ENCODE measurements at regions not wholly inside any gene's neighbourhood (a gene's known extent, or its start where the extent isn't known, plus 50 kb on each side); places are given as distances from the start of the nearest gene placed in this dataset.
"Not testable (repeated sequence)": the region's sequence is repeated elsewhere in the genome, so short reads cannot be mapped to it uniquely, and the experiment has no call there.

- H3K36me3 ChIP-seq (replicated peaks in 1 of 2; ENCODE audit: control insufficient read depth in 1 of 2, insufficient read depth in 2 of 2, low read length in 2 of 2); H2AFZ ChIP-seq (ENCODE audit: low read length); H3K4me1 ChIP-seq (ENCODE audit: insufficient read depth, low read length); H3K9me3 ChIP-seq (ENCODE audit: low read length); H3K9ac ChIP-seq (ENCODE audit: insufficient read depth, low read depth, low read length); intact Hi-C loops (cut with micrococcal nuclease; ENCODE audit: unreplicated experiment); H3K4me2 ChIP-seq (ENCODE audit: low read depth, low read length); POLR2A ChIA-PET; CTCF ChIA-PET (ENCODE audit: low intra/inter-chr PET ratio, low total read pairs); H3K27ac ChIP-seq (ENCODE audit: extremely low read length, insufficient read depth, low read length); H3K4me3 ChIP-seq (replicated peaks in 1 of 3; ENCODE audit: insufficient read depth in 1 of 3, low read depth in 2 of 3, low read length in 3 of 3); FAIRE-seq; in situ Hi-C loops (cut with HindIII; ENCODE audit: extremely low pct_ligation_motif_present, low pct_unique_long_range_greater_than_20kb); H3K79me2 ChIP-seq (ENCODE audit: insufficient read depth, low read length); H4K20me1 ChIP-seq (ENCODE audit: insufficient read depth, low read length); H3K27me3 ChIP-seq (ENCODE audit: control insufficient read depth in 1 of 2, insufficient read depth in 2 of 2, low read length in 2 of 2); BruUV-seq (replicated peaks): not testable (repeated sequence)
- peak; percentile 73 for ATAC-seq
- WGBS (ENCODE audit: low lambda C conversion rate) = 72% methylated on average over 8 of the region's 10 CpGs
- DNase-seq (ENCODE audit: low spot score) = peak; percentile 6
These were observed 153.9 kb upstream of the PLGLB2 start for GRCh38 chr2:87593784-87594610.

DNA sequence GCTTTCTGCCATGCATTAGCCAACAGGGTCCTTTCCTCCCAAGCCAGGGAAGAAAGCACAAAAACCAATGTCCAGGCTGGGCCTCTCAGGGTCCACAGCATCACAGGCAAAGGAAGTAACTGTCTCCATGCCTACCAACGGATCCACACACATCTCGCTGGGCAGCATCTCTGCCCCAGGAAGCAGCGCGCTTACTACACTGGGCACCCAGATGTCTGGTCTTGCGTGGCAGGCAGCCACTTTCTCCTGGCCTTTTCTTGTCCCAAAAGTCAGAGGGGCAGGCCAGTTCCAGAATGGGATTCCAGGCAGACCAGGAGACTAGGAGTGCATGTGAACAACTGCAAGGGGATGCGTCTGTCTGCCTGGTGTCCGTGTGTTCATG, 153.3 kb upstream of the PLGLB2 start:
- H4K20me1 ChIP-seq (ENCODE audit: insufficient read depth, low read length); H3K4me3 ChIP-seq (replicated peaks in 1 of 3; ENCODE audit: insufficient read depth in 1 of 3, low read depth in 2 of 3, low read length in 3 of 3); intact Hi-C loops (cut with micrococcal nuclease; ENCODE audit: unreplicated experiment); FAIRE-seq; H3K9me3 ChIP-seq (ENCODE audit: low read length); H2AFZ ChIP-seq (ENCODE audit: low read length); H3K36me3 ChIP-seq (replicated peaks in 1 of 2; ENCODE audit: control insufficient read depth in 1 of 2, insufficient read depth in 2 of 2, low read length in 2 of 2); H3K4me1 ChIP-seq (ENCODE audit: insufficient read depth, low read length); H3K4me2 ChIP-seq (ENCODE audit: low read depth, low read length); H3K27me3 ChIP-seq (ENCODE audit: control insufficient read depth in 1 of 2, insufficient read depth in 2 of 2, low read length in 2 of 2); H3K79me2 ChIP-seq (ENCODE audit: insufficient read depth, low read length); DNase-seq (ENCODE audit: low spot score); H3K9ac ChIP-seq (ENCODE audit: insufficient read depth, low read depth, low read length); ATAC-seq; H3K27ac ChIP-seq (ENCODE audit: extremely low read length, insufficient read depth, low read length); in situ Hi-C loops (cut with HindIII; ENCODE audit: extremely low pct_ligation_motif_present, low pct_unique_long_range_greater_than_20kb); BruUV-seq (replicated peaks); CTCF ChIA-PET (ENCODE audit: low intra/inter-chr PET ratio, low total read pairs); POLR2A ChIA-PET: not testable (repeated sequence)
- WGBS (ENCODE audit: low lambda C conversion rate) = 90% methylated on average over 7 of the region's 7 CpGs

DNA sequence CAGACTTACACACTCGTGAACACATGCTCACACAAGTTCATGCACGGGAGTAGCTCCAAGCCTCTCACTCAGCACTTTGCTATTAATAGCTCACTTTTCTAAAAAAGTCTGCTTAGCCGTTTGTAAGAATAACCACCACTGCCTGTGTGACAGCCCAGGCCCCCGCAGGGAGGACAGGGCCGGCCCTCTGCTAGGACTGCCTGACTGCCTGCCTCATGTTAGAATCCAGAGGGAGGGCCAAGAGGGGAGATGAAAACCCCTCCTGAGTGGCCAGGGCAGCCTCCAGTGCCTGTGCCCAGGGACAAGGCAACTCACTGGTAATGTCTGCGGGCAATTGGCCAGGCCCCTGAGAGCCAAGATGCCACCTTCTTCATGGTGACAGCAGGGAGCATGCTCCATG, 152.9 kb upstream of the PLGLB2 start:
- ATAC-seq; intact Hi-C loops (cut with micrococcal nuclease; ENCODE audit: unreplicated experiment): not testable (repeated sequence)
- 92% methylated on average over 5 of the region's 6 CpGs for WGBS (ENCODE audit: low lambda C conversion rate)

DNA sequence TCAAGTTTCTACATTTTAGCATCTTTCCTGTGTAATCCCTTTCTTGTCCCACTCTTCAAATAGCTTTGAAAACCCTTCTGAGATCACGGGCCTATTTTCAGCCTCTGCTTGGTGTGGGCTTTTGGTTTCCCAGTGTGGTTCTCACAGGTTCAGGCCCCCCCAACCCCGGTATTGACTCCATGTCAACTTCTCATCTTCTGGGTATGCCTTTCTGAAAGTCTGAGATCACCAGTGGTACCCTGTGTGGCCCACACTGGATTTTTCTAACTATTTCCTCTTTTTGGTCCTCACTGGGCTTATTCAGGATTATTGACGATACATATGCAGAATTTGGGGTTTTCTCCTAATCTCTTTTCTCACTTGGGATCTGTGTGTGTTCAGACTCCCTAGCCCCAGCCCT, 146.9 kb upstream of the PLGLB2 start:
- FAIRE-seq, POLR2A ChIA-PET: not testable (repeated sequence)

More for the DNA sequence above, 152.9 kb upstream of the PLGLB2 start:
- H3K79me2 ChIP-seq (ENCODE audit: insufficient read depth, low read length); BruUV-seq (replicated peaks); POLR2A ChIA-PET; H3K9ac ChIP-seq (ENCODE audit: insufficient read depth, low read depth, low read length); H3K9me3 ChIP-seq (ENCODE audit: low read length); H3K27ac ChIP-seq (ENCODE audit: extremely low read length, insufficient read depth, low read length); CTCF ChIA-PET (ENCODE audit: low intra/inter-chr PET ratio, low total read pairs); H3K4me2 ChIP-seq (ENCODE audit: low read depth, low read length); H3K27me3 ChIP-seq (ENCODE audit: control insufficient read depth in 1 of 2, insufficient read depth in 2 of 2, low read length in 2 of 2); H3K36me3 ChIP-seq (replicated peaks in 1 of 2; ENCODE audit: control insufficient read depth in 1 of 2, insufficient read depth in 2 of 2, low read length in 2 of 2); in situ Hi-C loops (cut with HindIII; ENCODE audit: extremely low pct_ligation_motif_present, low pct_unique_long_range_greater_than_20kb); DNase-seq (ENCODE audit: low spot score); H3K4me1 ChIP-seq (ENCODE audit: insufficient read depth, low read length); FAIRE-seq; H2AFZ ChIP-seq (ENCODE audit: low read length); H4K20me1 ChIP-seq (ENCODE audit: insufficient read depth, low read length); H3K4me3 ChIP-seq (replicated peaks in 1 of 3; ENCODE audit: insufficient read depth in 1 of 3, low read depth in 2 of 3, low read length in 3 of 3): not testable (repeated sequence)

More for the DNA sequence above, 146.9 kb upstream of the PLGLB2 start:
- ATAC-seq; H3K4me2 ChIP-seq (ENCODE audit: low read depth, low read length); CTCF ChIA-PET (ENCODE audit: low intra/inter-chr PET ratio, low total read pairs); H3K4me3 ChIP-seq (replicated peaks in 1 of 3; ENCODE audit: insufficient read depth in 1 of 3, low read depth in 2 of 3, low read length in 3 of 3); H3K4me1 ChIP-seq (ENCODE audit: insufficient read depth, low read length); intact Hi-C loops (cut with micrococcal nuclease; ENCODE audit: unreplicated experiment); BruUV-seq (replicated peaks); H3K36me3 ChIP-seq (replicated peaks in 1 of 2; ENCODE audit: control insufficient read depth in 1 of 2, insufficient read depth in 2 of 2, low read length in 2 of 2); H3K27ac ChIP-seq (ENCODE audit: extremely low read length, insufficient read depth, low read length); H3K9me3 ChIP-seq (ENCODE audit: low read length); H2AFZ ChIP-seq (ENCODE audit: low read length); H3K27me3 ChIP-seq (ENCODE audit: control insufficient read depth in 1 of 2, insufficient read depth in 2 of 2, low read length in 2 of 2); H4K20me1 ChIP-seq (ENCODE audit: insufficient read depth, low read length); H3K9ac ChIP-seq (ENCODE audit: insufficient read depth, low read depth, low read length); in situ Hi-C loops (cut with HindIII; ENCODE audit: extremely low pct_ligation_motif_present, low pct_unique_long_range_greater_than_20kb); H3K79me2 ChIP-seq (ENCODE audit: insufficient read depth, low read length); DNase-seq (ENCODE audit: low spot score): not testable (repeated sequence)
- 90% methylated on average over 3 of the region's 3 CpGs for WGBS (ENCODE audit: low lambda C conversion rate)
